Activated B cell treated with CpG ODN at 0.5 μM for 24 hours (primary cell): ENCODE measurements at regions not wholly inside any gene's neighbourhood (a gene's known extent, or its start where the extent isn't known, plus 50 kb on each side); places are given as distances from the start of the nearest gene placed in this dataset.

Source experiments
- ATAC-seq: fragments of 200-7000 bp; cut with Tn5 transposase; one replicate; pipeline ENCODE4 v1.10.0; 2021; ENCODE audit warnings: low read depth, mild to moderate bottlenecking, moderate library complexity
- CTCF ChIA-PET: fragments of 350-600 bp; sonication (Branson Sonifier 250); formaldehyde crosslinking; loops from one replicate; lab custom pipeline; 2021; ENCODE audit warnings: antibody characterized with exemption; lab: Charles Lee
- POLR2A ChIA-PET: fragments of 350-600 bp; sonication (Branson Sonifier 250); formaldehyde crosslinking; loops from one replicate; lab custom pipeline; 2021; ENCODE audit warnings: antibody characterized with exemption; lab: Charles Lee
- DNase-seq: peaks from one replicate; pipeline ENCODE4 v3.0.0; 2022
- H3K27ac Mint-ChIP-seq: one replicate; pipeline ENCODE4 v1.8.0; 2020; ENCODE audit warnings: mixed read lengths
- H3K27me3 Mint-ChIP-seq: one replicate; pipeline ENCODE4 v1.8.0; 2021; ENCODE audit warnings: mixed read lengths
- H3K36me3 Mint-ChIP-seq: one replicate; pipeline ENCODE4 v1.8.0; 2021; ENCODE audit warnings: low read depth, mixed read lengths
- H3K4me1 Mint-ChIP-seq: one replicate; pipeline ENCODE4 v1.8.0; 2021; ENCODE audit warnings: mixed read lengths
- H3K4me3 Mint-ChIP-seq: one replicate; pipeline ENCODE4 v1.8.0; 2020; ENCODE audit warnings: mild to moderate bottlenecking, mixed read lengths
- H3K9me3 Mint-ChIP-seq: one replicate; pipeline ENCODE4 v1.8.0; 2020; ENCODE audit warnings: mixed read lengths
- intact Hi-C: fragments of 100-400 bp; cut with micrococcal nuclease; formaldehyde crosslinking; loops from one replicate; pipeline ENCODE4 v1.15.1; 2024
- TF ChIP-seq, protein P1 (sequence below): fragments of 200-600 bp; IDR thresholded peaks from one replicate; pipeline ENCODE4 v1.8.0; 2022; ENCODE audit warnings: antibody characterized with exemption, mild to moderate bottlenecking

DNA sequence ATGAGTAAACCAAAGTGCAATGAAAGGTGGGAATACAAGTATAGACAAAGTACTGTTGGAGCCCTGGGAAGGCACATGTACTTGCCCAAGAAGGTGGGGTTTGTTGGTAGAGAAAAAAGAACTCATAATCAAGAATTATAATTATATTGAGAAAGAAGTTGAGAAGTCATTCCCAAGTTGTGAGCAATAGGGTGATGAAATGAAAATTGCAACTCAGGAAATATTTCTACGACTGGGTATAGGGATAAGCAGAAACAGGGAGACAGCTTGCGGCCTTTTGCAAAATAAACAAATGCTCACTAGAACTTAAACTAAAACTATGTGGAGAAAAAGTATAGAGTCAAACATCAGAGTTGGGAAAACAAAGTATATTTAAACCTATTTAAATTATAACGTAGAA, 250.7 kb upstream of the FAM83B start:
- intact Hi-C loops = no loop called here
- no peaks in the 10 kb centered on the region for H3K36me3 Mint-ChIP-seq
- no peak overlapping the region for H3K27ac Mint-ChIP-seq
- POLR2A ChIA-PET = no interaction called here
- TF ChIP-seq, protein P1, sequence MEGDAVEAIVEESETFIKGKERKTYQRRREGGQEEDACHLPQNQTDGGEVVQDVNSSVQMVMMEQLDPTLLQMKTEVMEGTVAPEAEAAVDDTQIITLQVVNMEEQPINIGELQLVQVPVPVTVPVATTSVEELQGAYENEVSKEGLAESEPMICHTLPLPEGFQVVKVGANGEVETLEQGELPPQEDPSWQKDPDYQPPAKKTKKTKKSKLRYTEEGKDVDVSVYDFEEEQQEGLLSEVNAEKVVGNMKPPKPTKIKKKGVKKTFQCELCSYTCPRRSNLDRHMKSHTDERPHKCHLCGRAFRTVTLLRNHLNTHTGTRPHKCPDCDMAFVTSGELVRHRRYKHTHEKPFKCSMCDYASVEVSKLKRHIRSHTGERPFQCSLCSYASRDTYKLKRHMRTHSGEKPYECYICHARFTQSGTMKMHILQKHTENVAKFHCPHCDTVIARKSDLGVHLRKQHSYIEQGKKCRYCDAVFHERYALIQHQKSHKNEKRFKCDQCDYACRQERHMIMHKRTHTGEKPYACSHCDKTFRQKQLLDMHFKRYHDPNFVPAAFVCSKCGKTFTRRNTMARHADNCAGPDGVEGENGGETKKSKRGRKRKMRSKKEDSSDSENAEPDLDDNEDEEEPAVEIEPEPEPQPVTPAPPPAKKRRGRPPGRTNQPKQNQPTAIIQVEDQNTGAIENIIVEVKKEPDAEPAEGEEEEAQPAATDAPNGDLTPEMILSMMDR = no peak
- H3K4me1 Mint-ChIP-seq = no peaks in the 10 kb centered on the region
- ATAC-seq = no peak
- DNase-seq = no peak
- H3K4me3 Mint-ChIP-seq = no peak overlapping the region
- CTCF ChIA-PET = no interaction called here
- H3K9me3 Mint-ChIP-seq = no peaks in the 10 kb centered on the region
- H3K27me3 Mint-ChIP-seq = no peaks in the 10 kb centered on the region

DNA sequence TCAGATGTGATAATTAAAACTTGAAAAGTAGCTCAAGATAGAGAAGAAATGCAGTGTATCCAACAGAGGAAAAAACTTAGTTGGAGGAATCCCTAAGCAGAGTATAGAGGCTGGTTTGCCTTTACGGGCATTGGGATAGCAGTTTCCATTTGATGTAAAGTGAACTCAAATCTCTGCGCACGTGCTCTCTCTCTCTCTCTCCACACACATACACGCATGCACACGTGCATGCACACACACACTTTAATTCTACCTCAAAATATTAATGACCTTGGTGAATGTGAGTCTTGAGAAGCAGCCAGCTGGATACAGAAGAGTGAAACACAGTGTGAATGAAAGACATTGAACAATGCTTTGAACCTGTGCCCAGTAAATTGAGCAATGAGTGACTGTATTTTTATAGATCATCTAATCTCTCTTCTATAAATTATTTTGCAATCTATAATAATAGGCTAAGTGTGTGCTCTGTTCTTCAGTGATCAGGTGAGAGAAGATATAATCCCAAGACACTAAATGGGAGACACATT, 247.7 kb upstream of the FAM83B start:
- Mint-ChIP-seq H3K27me3 (no peaks in the 10 kb centered on the region), H3K4me1 (no peaks in the 10 kb centered on the region), H3K9me3 (no peaks in the 10 kb centered on the region), H3K4me3 (no peak overlapping the region), H3K27ac (no peak overlapping the region), H3K36me3 (no peaks in the 10 kb centered on the region)
- POLR2A ChIA-PET = no interaction called here
- TF ChIP-seq, protein P1 = no peak
- intact Hi-C loops = no loop called here
- DNase-seq = no peak
- CTCF ChIA-PET = no interaction called here
- no peak for ATAC-seq

DNA sequence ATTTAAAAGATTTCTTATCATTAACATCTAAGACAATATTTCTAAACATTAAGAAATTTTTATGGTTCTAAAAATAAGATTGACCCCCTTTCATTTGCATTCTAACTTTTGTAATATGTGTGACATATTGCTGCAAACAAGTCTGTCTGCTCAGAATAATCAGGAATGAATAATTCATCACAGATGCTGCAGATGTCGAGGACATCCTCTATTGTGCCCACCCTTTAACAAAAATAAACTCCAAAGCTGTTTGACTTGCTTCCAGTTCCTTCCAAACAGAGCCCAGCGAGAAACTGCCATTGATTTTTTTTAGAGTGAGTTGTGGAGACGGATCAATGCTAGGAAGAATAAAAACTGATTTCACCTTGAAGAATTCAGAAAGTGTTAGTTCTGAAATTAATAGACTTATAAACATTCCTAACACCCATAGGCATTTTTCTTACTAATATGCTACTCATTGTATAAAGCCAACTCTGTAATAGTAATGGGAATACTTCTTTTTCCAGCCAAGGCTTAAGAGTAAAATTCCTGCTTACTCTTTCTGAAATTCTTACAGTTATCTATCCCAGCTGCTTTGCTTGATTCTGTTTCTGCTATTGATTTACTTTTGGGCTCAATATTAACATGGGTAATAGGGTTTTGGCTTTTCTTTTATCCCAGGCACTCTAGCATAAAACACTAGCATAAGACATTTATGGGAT, 244.8 kb upstream of the FAM83B start:
- intact Hi-C loops = no loop called here
- Mint-ChIP-seq H3K9me3 (peaks cover 4% of the 10 kb centered on the region), H3K36me3 (no peaks in the 10 kb centered on the region), H3K27ac (no peak overlapping the region), H3K4me1 (no peaks in the 10 kb centered on the region), H3K4me3 (no peak overlapping the region), H3K27me3 (no peaks in the 10 kb centered on the region)
- POLR2A ChIA-PET = no interaction called here
- ATAC-seq (no peak), DNase-seq (no peak)
- TF ChIP-seq, protein P1 = no peak
- CTCF ChIA-PET = no interaction called here

DNA sequence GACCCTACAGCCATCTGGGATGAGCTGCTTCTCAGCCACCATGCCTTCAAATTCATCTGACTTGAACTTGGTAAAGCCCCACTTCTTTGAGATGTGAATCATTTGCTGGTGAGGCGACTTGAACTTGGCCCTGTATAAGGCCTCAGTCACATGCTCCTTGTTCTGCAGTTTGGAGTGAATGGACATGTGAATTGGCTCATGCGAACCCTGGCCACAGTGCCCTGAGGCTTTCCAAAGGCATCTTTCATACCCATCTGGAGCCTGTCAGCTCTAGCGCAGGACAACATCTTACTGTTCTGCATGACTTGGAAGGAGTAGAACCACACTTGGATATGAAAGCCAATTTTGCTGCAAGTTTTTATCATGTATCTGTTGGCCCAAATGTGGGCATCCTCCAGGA, 244.0 kb upstream of the FAM83B start:
- no peak overlapping the region for H3K27ac Mint-ChIP-seq
- H3K27me3 Mint-ChIP-seq = no peaks in the 10 kb centered on the region
- ChIA-PET POLR2A (no interaction called here), CTCF (no interaction called here)
- no peak for DNase-seq
- intact Hi-C loops = no loop called here
- H3K36me3 Mint-ChIP-seq = no peaks in the 10 kb centered on the region
- H3K4me1 Mint-ChIP-seq = no peaks in the 10 kb centered on the region
- no peak overlapping the region for H3K4me3 Mint-ChIP-seq
- TF ChIP-seq, protein P1 = no peak
- H3K9me3 Mint-ChIP-seq = peaks cover 7% of the 10 kb centered on the region
- ATAC-seq = no peak

DNA sequence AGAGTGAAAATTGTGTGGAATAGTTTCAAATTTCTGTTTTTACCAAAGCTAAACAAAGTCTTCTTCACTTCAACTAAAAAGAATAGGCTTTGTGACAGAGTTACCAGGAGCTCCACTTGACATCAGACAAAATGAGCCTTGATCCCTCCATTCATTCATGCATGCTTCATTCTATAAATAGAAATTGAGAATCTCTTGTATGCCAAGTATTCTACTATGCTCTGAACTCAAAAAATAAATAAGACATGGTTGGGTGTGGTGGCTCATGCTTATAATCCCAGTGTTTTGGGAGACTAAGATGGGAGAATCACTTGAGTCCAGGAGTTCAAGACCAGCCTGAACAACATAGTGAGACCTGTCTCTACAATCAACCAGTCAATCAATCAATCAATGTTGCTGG, 236.6 kb upstream of the FAM83B start:
- H3K27me3 Mint-ChIP-seq = no peaks in the 10 kb centered on the region
- TF ChIP-seq, protein P1 = no peak
- no peaks in the 10 kb centered on the region for H3K36me3 Mint-ChIP-seq
- H3K4me3 Mint-ChIP-seq = no peak overlapping the region
- intact Hi-C loops = no loop called here
- no peak overlapping the region for H3K27ac Mint-ChIP-seq
- ATAC-seq = no peak
- no peaks in the 10 kb centered on the region for H3K4me1 Mint-ChIP-seq
- CTCF ChIA-PET = no interaction called here
- POLR2A ChIA-PET = no interaction called here
- no peak for DNase-seq
- peaks cover 7% of the 10 kb centered on the region for H3K9me3 Mint-ChIP-seq
